ENCODE measurements at regions not wholly inside any gene's neighbourhood (a gene's known extent, or its start where the extent isn't known, plus 50 kb on each side); places are given as distances from the start of the nearest gene placed in this dataset.
"Not testable (repeated sequence)": the region's sequence is repeated elsewhere in the genome, so short reads cannot be mapped to it uniquely, and the experiment has no call there.

GRCh38 chrX:146581981-146582712, 227.4 kb upstream of the CXorf51B start:
- peak; percentile 2 for DNase-seq (ENCODE audit: low spot score)

- no peak for DNase-seq (ENCODE audit: low spot score)
Measured at GRCh38 chrX:146602246-146602645, 207.3 kb upstream of the CXorf51B start.

DNA sequence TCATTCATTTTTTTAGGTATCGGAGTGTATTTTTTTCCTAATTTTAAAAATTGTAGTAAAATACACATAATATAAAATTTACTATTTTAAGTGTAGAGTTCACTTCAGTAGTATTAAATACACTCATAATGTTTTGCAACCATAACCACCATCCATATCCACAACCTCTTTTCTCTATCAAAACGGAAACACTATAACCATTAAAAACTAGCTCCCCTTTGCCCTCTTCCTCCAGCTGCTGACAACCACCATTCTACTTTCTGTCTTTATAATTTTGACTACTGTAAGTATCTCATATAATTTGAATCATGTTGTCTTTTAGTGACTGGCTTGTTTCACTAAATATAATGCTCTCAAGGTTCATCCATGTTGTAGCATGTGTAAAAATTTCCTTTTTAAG, 205.4 kb upstream of the CXorf51B start:
- DNase-seq (ENCODE audit: low spot score), result no peak

DNA sequence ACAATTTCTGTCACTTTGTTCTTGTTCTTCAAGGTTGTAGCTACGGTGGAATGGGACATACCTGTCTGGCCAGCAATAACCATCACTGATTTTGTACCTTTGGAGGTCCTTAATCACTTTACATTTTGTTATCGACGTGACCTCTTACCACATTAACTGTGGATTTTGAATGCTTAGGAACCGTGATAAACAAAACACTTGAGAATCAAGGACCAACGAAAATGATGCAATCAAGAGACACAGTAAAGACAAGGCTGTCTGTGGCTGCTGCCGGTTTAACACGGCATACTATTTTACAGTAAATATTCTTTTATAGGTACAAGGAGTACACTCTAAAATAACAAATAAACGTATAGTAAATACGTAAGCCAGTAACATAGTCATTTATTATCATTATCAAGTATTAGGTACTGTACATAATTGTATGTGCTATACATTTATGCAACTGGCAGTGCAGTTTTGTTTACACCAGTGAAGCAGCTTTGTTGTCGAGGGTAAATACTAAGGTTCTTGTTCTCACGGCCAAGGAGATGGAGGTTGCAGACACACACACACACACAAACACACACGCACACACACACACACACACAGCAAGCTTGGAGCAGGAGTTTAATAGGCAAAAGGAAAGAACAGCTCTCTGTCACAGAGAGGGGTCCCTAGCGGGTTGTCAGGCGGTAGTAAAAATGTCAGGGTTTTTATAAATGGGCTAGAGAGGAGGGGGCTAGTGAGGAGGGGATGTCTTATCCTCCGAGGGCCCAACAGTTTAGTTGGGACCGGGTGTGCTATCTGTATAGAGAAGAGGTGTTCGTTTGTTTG, 194.7 kb upstream of the CXorf51B start:
- DNase-seq (ENCODE audit: low spot score), result no peak

DNA sequence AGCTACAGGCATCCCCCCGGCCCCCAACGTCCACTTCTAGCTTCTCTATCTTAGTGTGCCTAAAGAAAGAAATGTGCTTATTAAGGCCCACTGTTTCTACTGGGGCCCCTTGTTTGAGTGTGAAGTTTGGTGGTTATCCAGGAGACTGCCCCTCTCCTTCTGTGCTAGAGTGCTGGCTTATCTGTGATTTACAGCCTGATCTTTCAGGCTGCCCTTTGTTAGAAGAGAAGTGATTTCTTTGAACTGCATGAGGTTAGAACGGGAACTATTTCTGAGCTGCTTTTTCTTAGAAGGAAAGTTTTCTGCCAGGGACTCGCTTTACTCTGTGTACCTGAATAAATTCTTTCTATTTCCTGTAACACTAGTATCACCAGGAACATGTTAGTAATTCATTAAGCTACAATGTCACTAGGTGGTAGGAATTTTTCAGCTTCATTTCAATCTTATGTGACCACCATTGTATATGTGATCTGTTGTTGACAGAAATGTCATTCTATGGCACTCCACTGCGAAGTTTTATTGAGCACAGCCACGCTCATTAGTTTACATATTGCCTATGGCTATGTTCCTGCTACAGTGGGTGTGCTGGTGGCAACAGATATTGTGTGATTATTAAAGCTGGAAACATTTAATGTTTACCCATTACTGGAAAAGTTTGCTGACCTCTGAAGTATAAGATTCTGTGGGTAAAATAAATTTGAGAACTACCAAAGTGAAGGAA, 193.8 kb upstream of the CXorf51B start:
- no peak for DNase-seq (ENCODE audit: low spot score)

DNA sequence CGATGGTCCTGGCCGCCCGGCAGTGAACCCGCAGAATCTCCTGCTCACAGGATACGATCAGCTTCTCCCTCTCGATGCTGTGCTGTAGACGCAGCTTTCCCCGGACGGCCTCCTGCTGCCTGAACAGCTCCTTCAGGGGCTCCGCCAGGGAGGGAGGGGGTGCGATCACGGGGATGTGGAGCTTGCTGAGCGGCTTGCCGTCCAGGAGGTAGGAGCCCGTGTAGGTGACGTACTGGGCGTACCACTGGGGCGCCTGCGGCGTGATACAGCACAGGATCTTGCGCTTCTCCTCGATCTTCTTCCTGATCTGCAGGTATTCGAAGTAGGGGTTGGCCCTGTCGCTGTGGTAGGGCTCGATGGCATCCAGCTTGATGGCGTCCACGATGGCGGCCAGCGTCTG, 189.6 kb upstream of the CXorf51B start:
- not testable (repeated sequence) for DNase-seq (ENCODE audit: low spot score)

DNA sequence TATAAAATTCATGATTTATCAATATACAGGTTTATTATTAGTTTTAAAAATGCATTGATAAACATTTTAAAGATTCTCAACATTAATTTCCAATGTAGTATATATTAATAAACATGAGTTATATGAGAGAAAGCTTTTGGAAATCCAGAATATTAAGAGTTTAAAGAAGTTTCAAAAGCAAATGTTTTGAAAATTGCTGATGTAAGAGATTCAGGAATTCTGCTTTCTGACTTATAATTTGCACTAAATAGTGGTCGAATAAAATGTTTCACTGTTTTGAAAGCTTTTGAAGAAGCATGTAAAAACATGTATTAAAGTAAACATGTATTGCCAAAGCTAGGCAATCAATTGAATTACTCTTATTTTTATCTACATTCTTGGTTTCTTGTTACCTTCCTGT, 151.2 kb upstream of the CXorf51B start:
- no peak for DNase-seq (ENCODE audit: low spot score)

GRCh38 chrX:146707781-146708180, 101.8 kb upstream of the CXorf51B start:
- no peak for DNase-seq (ENCODE audit: low spot score)

- not testable (repeated sequence) for DNase-seq (ENCODE audit: low spot score)
Measured at GRCh38 chrX:146708866-146709265, 100.7 kb upstream of the CXorf51B start.

DNA sequence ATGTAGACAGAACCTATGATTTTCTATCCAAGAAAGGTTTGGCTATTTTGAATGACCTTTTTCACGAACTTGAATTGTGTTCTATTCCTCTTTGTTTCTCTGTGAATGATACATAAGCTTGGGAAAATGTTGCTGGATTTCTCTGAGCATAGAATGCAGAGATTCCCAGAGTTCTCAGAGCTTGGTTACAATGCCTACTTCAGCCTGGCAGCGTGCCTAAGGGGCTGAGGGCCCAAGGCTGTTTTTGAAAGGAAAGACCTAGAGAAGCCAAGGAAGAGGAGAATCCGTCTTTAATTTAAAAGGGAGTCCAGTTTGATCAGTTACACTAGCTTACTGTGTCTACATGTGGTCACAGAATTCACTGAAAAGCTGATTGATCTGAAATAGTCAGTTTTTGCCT, 55.3 kb upstream of the CXorf51B start:
- DNase-seq (ENCODE audit: low spot score), result peak; percentile 24

GRCh38 chrX:146755214-146755613, 54.4 kb upstream of the CXorf51B start:
- DNase-seq (ENCODE audit: low spot score), result no peak

All from Ammon's horn (tissue), 1 donor.